Body of pancreas (tissue), 4 donors: ENCODE measurements at regions not wholly inside any gene's neighbourhood (a gene's known extent, or its start where the extent isn't known, plus 50 kb on each side); places are given as distances from the start of the nearest gene placed in this dataset.

Experiments
- ATAC-seq: fragments of 150-250 bp; one replicate; pipeline ENCODE4 v1.9.1; 2016
- DNase-seq, 4 donors: peaks; one replicate each; pipeline ENCODE4 v3.0.0-alpha.2; 2019
- H3K27ac ChIP-seq, 4 donors: fragments of 200-600 bp; sonication (generic); 1 replicate in 3 of 4; 2 replicates in 1 of 4; pipeline versions ENCODE4 v1.5.1 to v1.6.1; 2016 to 2019; ENCODE audit warnings: mild to moderate bottlenecking in 1 of 4, mixed read lengths in 1 of 4, moderate library complexity in 1 of 4
- H3K27me3 ChIP-seq, 2 donors: fragments of 200-600 bp; sonication (generic); one replicate each; pipeline ENCODE4 v1.6.0; 2016; ENCODE audit warnings: mild to moderate bottlenecking in 1 of 2
- H3K36me3 ChIP-seq, 2 donors: fragments of 200-600 bp; sonication (generic); replicated peaks in 1 of 2; 2 replicates each; pipeline ENCODE4 v1.5.1; 2016; ENCODE audit warnings: low read depth in 2 of 2; ENCODE audit not compliant: insufficient read depth in 1 of 2
- H3K4me1 ChIP-seq: fragments of 200-600 bp; sonication (generic); one replicate; pipeline ENCODE4 v1.6.0; 2016
- H3K4me3 ChIP-seq, 2 donors: fragments of 200-600 bp; sonication (generic); 1 replicate in 1 of 2; 2 replicates in 1 of 2; pipeline ENCODE4 v1.5.1; 2016 to 2019
- H3K9me3 ChIP-seq, 3 donors: fragments of 200-600 bp; sonication (generic); 1 replicate in 2 of 3; 2 replicates in 1 of 3; pipeline ENCODE4 v1.5.1; 2016
- POLR2A ChIP-seq, 3 donors: fragments of 450-650 bp; IDR thresholded peaks; one replicate each; pipeline ENCODE4 v1.6.1; 2016; ENCODE audit warnings: antibody characterized with exemption in 3 of 3, mild to moderate bottlenecking in 2 of 3
- WGBS, 2 donors: methylation state at CpG; one replicate each; pipeline ENCODE4 v1.1.5; 2017; 5-methylcytosine and 5-hydroxymethylcytosine counted together
- intact Hi-C: fragments of 100-400 bp; cut with DNase I; formaldehyde crosslinking; loops from one replicate; pipeline ENCODE4 v1.15.1; 2023
- TF ChIP-seq, protein P1 (sequence below), 7 experiments: fragments of 450-650 bp in 4 of 7; fragments of 200-600 bp in 3 of 7; sonication (generic) in 3 of 7; IDR thresholded peaks; one replicate each; pipeline ENCODE4 v1.5.1; 2016 to 2019; ENCODE audit warnings: antibody characterized with exemption in 7 of 7

DNA sequence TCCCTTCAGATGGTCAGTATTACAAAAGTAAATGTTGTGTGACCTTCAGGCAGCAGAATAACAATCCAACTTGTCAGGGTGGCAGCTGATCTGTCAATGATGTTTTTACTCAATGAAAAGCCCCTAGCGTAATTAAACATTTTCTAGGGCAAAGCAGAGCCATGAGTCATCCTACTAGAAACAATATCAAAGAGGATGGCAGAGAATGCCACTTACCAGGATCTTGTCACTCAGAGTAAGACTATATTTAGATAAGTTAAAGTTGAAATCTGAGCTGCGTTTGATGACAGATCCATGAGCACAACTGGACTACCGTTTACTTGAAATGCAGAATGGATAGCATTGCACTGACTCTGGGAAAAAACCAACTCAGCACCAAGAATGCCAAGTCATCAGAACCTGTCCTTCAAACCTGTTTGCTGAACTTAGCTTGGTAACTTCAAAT is 612.6 kb upstream of the ACVR2A start:
- 46% methylated on average over 3 of the region's 3 CpGs for WGBS, 2 donors
- no peak overlapping the region for H3K4me3 ChIP-seq
- no peaks in the 10 kb centered on the region for H3K36me3 ChIP-seq
- H3K9me3 ChIP-seq: no peaks in the 10 kb centered on the region
- no peak overlapping the region for H3K27ac ChIP-seq
- H3K27me3 ChIP-seq: no peaks in the 10 kb centered on the region
- H3K4me1 ChIP-seq: no peaks in the 10 kb centered on the region
- TF ChIP-seq, protein P1, sequence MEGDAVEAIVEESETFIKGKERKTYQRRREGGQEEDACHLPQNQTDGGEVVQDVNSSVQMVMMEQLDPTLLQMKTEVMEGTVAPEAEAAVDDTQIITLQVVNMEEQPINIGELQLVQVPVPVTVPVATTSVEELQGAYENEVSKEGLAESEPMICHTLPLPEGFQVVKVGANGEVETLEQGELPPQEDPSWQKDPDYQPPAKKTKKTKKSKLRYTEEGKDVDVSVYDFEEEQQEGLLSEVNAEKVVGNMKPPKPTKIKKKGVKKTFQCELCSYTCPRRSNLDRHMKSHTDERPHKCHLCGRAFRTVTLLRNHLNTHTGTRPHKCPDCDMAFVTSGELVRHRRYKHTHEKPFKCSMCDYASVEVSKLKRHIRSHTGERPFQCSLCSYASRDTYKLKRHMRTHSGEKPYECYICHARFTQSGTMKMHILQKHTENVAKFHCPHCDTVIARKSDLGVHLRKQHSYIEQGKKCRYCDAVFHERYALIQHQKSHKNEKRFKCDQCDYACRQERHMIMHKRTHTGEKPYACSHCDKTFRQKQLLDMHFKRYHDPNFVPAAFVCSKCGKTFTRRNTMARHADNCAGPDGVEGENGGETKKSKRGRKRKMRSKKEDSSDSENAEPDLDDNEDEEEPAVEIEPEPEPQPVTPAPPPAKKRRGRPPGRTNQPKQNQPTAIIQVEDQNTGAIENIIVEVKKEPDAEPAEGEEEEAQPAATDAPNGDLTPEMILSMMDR (IDR thresholded peaks at IDR 0.05): no peak
- TF ChIP-seq POLR2A (IDR thresholded peaks at IDR 0.05): no peak
- intact Hi-C loops: no loop called here
- no peak for ATAC-seq
- no peak for DNase-seq

DNA sequence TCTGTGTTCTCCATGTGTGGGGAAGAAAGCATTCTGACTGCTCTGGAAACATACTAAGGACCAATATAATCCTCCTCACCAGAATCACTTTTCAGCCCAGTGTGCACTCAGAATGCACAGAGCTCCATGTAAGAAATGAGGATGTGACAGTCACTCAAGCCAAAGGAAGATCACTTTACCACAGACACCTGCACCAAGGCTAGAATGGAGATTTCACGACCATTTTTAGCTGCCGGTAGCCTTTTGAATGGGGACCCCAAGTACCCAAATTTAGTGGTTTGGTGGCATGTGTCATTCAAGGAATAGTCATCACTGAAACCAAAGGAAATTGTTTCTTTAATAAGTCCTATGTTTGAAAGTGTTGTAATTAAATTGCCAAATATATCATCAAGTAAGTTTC is 613.2 kb upstream of the ACVR2A start:
- intact Hi-C loops: no loop called here
- H3K4me3 ChIP-seq: no peak overlapping the region
- DNase-seq: no peak
- no peaks in the 10 kb centered on the region for H3K27me3 ChIP-seq
- no peak overlapping the region for H3K27ac ChIP-seq
- no peaks in the 10 kb centered on the region for H3K4me1 ChIP-seq
- no peaks in the 10 kb centered on the region for H3K9me3 ChIP-seq
- H3K36me3 ChIP-seq: no peaks in the 10 kb centered on the region
- ATAC-seq: no peak
- 85 to 90% methylated on average over 2 of the region's 2 CpGs for WGBS, 2 donors
- TF ChIP-seq, protein P1 (IDR thresholded peaks at IDR 0.05): no peak
- no peak for TF ChIP-seq POLR2A (IDR thresholded peaks at IDR 0.05)

DNA sequence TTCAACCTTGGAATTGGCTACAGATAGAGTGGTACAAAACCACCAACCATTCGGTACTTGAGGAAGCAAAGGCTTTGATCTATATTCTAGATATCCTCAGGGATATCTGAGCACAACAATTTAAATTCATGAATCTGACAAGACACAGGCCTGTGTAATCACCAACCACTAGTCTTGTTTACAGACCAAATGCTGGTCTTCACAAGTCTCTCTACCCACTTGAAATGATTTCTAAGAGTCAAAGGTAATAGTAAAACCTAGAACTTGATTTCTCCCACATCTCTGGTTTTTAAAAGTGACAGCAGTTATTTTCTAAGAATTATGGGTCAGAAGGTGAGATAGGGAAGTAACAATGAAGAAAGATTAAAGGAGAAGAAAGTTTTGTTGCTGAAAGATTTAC is 613.7 kb upstream of the ACVR2A start:
- ATAC-seq (no peak), DNase-seq (no peak)
- 64 to 65% methylated on average over 1 of the region's 1 CpG for WGBS, 2 donors
- Histone ChIP-seq H3K27me3 (no peaks in the 10 kb centered on the region), H3K9me3 (no peaks in the 10 kb centered on the region), H3K4me3 (no peak overlapping the region), H3K4me1 (no peaks in the 10 kb centered on the region), H3K36me3 (no peaks in the 10 kb centered on the region), H3K27ac (no peak overlapping the region)
- TF ChIP-seq, protein P1 (IDR thresholded peaks at IDR 0.05): no peak
- TF ChIP-seq POLR2A (IDR thresholded peaks at IDR 0.05): no peak
- intact Hi-C loops: no loop called here

DNA sequence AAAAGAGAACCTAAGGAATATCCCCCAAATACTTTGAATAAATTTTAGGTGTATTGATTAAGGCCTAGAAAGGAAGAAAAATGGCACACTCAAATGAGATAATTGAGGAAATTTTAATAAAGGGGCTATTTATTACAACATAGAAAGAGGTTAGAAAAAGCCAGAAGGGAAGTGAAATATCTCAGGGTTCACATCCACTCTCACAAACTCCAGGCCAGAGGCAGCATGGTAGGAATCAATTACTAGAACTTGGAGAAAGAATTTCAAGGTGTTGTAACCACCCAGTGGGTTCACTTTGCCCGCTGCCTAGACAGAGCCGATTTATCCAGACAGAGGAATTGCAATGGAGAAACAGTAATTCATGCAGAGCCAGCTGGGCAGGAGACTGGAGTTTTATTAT is 617.5 kb upstream of the ACVR2A start:
- no peak overlapping the region for H3K27ac ChIP-seq
- H3K36me3 ChIP-seq: no peaks in the 10 kb centered on the region
- TF ChIP-seq POLR2A (IDR thresholded peaks at IDR 0.05): no peak
- TF ChIP-seq, protein P1 (IDR thresholded peaks at IDR 0.05): no peak
- intact Hi-C loops: no loop called here
- no peak for DNase-seq
- H3K4me3 ChIP-seq: no peak overlapping the region
- no peak for ATAC-seq
- H3K4me1 ChIP-seq: no peaks in the 10 kb centered on the region
- no peaks in the 10 kb centered on the region for H3K27me3 ChIP-seq
- 86 to 88% methylated on average over 2 of the region's 2 CpGs for WGBS, 2 donors
- H3K9me3 ChIP-seq: no peaks in the 10 kb centered on the region

DNA sequence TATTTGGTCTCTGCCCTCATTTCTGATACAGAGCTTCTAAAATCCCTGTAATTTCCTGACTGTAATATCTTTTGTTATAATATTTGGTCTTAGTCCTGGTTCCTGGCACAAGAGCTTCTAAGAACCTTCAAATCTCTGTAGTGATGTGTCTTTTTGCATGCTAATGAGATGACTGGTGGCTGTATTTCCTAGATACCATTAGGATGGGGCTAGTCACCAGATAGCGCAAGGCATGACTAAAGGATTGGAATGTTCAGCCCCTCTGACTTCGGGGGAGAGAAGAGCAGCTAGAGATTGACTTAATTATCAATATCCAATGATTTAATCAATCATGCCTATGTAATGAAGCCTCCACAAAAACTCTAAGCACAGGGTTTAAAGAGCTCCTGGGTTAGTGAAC is 620.8 kb upstream of the ACVR2A start:
- Histone ChIP-seq H3K27ac (no peak overlapping the region), H3K4me3 (no peak overlapping the region), H3K4me1 (no peaks in the 10 kb centered on the region), H3K27me3 (no peaks in the 10 kb centered on the region), H3K36me3 (no peaks in the 10 kb centered on the region), H3K9me3 (no peaks in the 10 kb centered on the region)
- 73 to 89% methylated on average over 2 of the region's 2 CpGs for WGBS, 2 donors
- DNase-seq (no peak), ATAC-seq (no peak)
- intact Hi-C loops: no loop called here
- TF ChIP-seq, protein P1 (IDR thresholded peaks at IDR 0.05): no peak
- no peak for TF ChIP-seq POLR2A (IDR thresholded peaks at IDR 0.05)
